Aorta (tissue), 5 donors: ENCODE measurements at regions not wholly inside any gene's neighbourhood (a gene's known extent, or its start where the extent isn't known, plus 50 kb on each side); places are given as distances from the start of the nearest gene placed in this dataset.

Experiments used
- ATAC-seq: fragments of 200-7000 bp; cut with Tn5 transposase; one replicate; pipeline ENCODE4 v1.9.1; 2022; ENCODE audit warnings: moderate library complexity; ENCODE audit not compliant: low FRiP score
- DNase-seq, 2 donors: peaks; one replicate each; pipeline ENCODE4 v3.0.0-alpha.2; 2020
- H3K27ac ChIP-seq, 2 donors: one replicate each; pipeline ENCODE4 v1.5.1; 2013; ENCODE audit warnings: low read length in 2 of 2, mild to moderate bottlenecking in 2 of 2, moderate library complexity in 2 of 2, control low read depth in 1 of 2, inconsistent platforms in 1 of 2, low read depth in 1 of 2
- H3K27me3 ChIP-seq, 2 donors: one replicate each; pipeline ENCODE4 v1.6.1; 2013; ENCODE audit warnings: control low read depth in 1 of 2, low read length in 1 of 2, mild to moderate bottlenecking in 1 of 2, moderate library complexity in 1 of 2; ENCODE audit not compliant: insufficient read depth in 2 of 2, control insufficient read depth in 1 of 2
- H3K36me3 ChIP-seq, 2 donors: one replicate each; pipeline ENCODE4 v1.6.1; 2013; ENCODE audit warnings: control low read depth in 1 of 2, low read length in 1 of 2, mild to moderate bottlenecking in 1 of 2; ENCODE audit not compliant: insufficient read depth in 2 of 2, control insufficient read depth in 1 of 2
- H3K4me1 ChIP-seq, 2 donors: one replicate each; pipeline ENCODE4 v1.6.1; 2013; ENCODE audit warnings: low read length in 2 of 2, control low read depth in 1 of 2, mild to moderate bottlenecking in 1 of 2, moderate library complexity in 1 of 2; ENCODE audit not compliant: insufficient read depth in 2 of 2, control insufficient read depth in 1 of 2
- H3K4me3 ChIP-seq, 2 donors: one replicate each; pipeline ENCODE4 v1.5.1; 2013; ENCODE audit warnings: low read length in 2 of 2, control low read depth in 1 of 2, mild to moderate bottlenecking in 1 of 2
- H3K9me3 ChIP-seq: one replicate; pipeline ENCODE4 v1.6.1; 2013; ENCODE audit warnings: mild to moderate bottlenecking, low read length; ENCODE audit not compliant: control insufficient read depth
- WGBS, 2 donors: extraction: QIAGEN DNeasy Blood & Tissue Kit; methylation state at CpG; one replicate each; pipeline ENCODE4 v1.1.7; 2013; 5-methylcytosine and 5-hydroxymethylcytosine counted together
- intact Hi-C, 2 donors: fragments of 100-400 bp; cut with DNase I; formaldehyde crosslinking; loops; one replicate each; pipeline versions ENCODE4 v1.14.2 to v1.15.0; 2022
- donor health status: healthy with polysubstance abuse.
- donor health status: Bipolar disorder and iron deficiency.
- donor health status: DM: no; HTN: no; CAD: no.
- donor health status: DM: no; HTN: no; CAD: no.
- donor health status: DM: yes; HTN: yes; CAD: no.

GRCh38 chr7:15851201-15851600 is 164.7 kb upstream of the MEOX2 start:
- ATAC-seq (no peak), DNase-seq (no peak)
- Histone ChIP-seq H3K27ac (no peak overlapping the region), H3K4me3 (no peak overlapping the region), H3K9me3 (no peaks in the 10 kb centered on the region), H3K36me3 (no peaks in the 10 kb centered on the region), H3K4me1 (peaks cover 0 to 6% of the 10 kb centered on the region in 2 donors), H3K27me3 (no peaks in the 10 kb centered on the region)
- intact Hi-C loops: no loop called here
- 81 to 96% methylated on average over 6 of the region's 6 CpGs for whole genome bisulfite sequencing, 2 donors

- Histone ChIP-seq H3K4me1 (no peaks in the 10 kb centered on the region), H3K9me3 (no peaks in the 10 kb centered on the region), H3K27ac (no peak overlapping the region), H3K27me3 (no peaks in the 10 kb centered on the region), H3K4me3 (no peak overlapping the region), H3K36me3 (no peaks in the 10 kb centered on the region)
- intact Hi-C loops: no loop called here
- DNase-seq: no peak
- WGBS, 2 donors: 99 to 100% methylated on average over 1 of the region's 1 CpG
- ATAC-seq: no peak
These were observed 162.4 kb upstream of the MEOX2 start for GRCh38 chr7:15848901-15849300.

- H3K36me3 ChIP-seq: no peaks in the 10 kb centered on the region
- intact Hi-C loops: no loop called here
- H3K27ac ChIP-seq: no peak overlapping the region
- no peak overlapping the region for H3K4me3 ChIP-seq
- no peak for ATAC-seq
- no peak for DNase-seq
- no peaks in the 10 kb centered on the region for H3K4me1 ChIP-seq
- H3K27me3 ChIP-seq: no peaks in the 10 kb centered on the region
- no peaks in the 10 kb centered on the region for H3K9me3 ChIP-seq
- whole genome bisulfite sequencing, 2 donors: 82 to 92% methylated on average over 3 of the region's 3 CpGs
These were observed 161.9 kb upstream of the MEOX2 start for GRCh38 chr7:15848362-15848761.

GRCh38 chr7:15845868-15846267 is 159.4 kb upstream of the MEOX2 start:
- ATAC-seq (no peak), DNase-seq (no peak)
- Histone ChIP-seq H3K36me3 (no peaks in the 10 kb centered on the region), H3K4me3 (no peak overlapping the region), H3K9me3 (no peaks in the 10 kb centered on the region), H3K4me1 (no peaks in the 10 kb centered on the region), H3K27me3 (no peaks in the 10 kb centered on the region), H3K27ac (no peak overlapping the region)
- WGBS, 2 donors: 96% methylated on average over 3 of the region's 3 CpGs
- intact Hi-C loops: no loop called here

GRCh38 chr7:15845461-15845860 is 159.0 kb upstream of the MEOX2 start:
- H3K4me3 ChIP-seq: no peak overlapping the region
- no peaks in the 10 kb centered on the region for H3K9me3 ChIP-seq
- no peaks in the 10 kb centered on the region for H3K4me1 ChIP-seq
- H3K36me3 ChIP-seq: no peaks in the 10 kb centered on the region
- intact Hi-C loops: no loop called here
- 97% methylated on average over 2 of the region's 2 CpGs for WGBS, 2 donors
- H3K27me3 ChIP-seq: no peaks in the 10 kb centered on the region
- ATAC-seq: no peak
- no peak for DNase-seq
- H3K27ac ChIP-seq: no peak overlapping the region

- peaks cover 0 to 2% of the 10 kb centered on the region in 2 donors for H3K4me1 ChIP-seq
- WGBS, 2 donors: 1 to 4% methylated on average over 15 of the region's 15 CpGs
- no peaks in the 10 kb centered on the region for H3K9me3 ChIP-seq
- H3K27ac ChIP-seq: peak overlapping the region in 1 of 2 donors; percentile 44
- no peaks in the 10 kb centered on the region for H3K36me3 ChIP-seq
- ATAC-seq (peak; percentile 88), DNase-seq (peak; percentile 67 to 77)
- no peaks in the 10 kb centered on the region for H3K27me3 ChIP-seq
- H3K4me3 ChIP-seq: peak overlapping the region; percentile 41 to 46
- intact Hi-C loops: no loop called here
These were observed 153.1 kb upstream of the MEOX2 start for GRCh38 chr7:15839416-15840100.

GRCh38 chr7:15838265-15838664 is 151.8 kb upstream of the MEOX2 start:
- H3K36me3 ChIP-seq: no peaks in the 10 kb centered on the region
- H3K27ac ChIP-seq: no peak overlapping the region
- peaks cover 0 to 2% of the 10 kb centered on the region in 2 donors for H3K4me1 ChIP-seq
- intact Hi-C loops: no loop called here
- no peaks in the 10 kb centered on the region for H3K27me3 ChIP-seq
- H3K9me3 ChIP-seq: no peaks in the 10 kb centered on the region
- DNase-seq: no peak
- no peak overlapping the region for H3K4me3 ChIP-seq
- ATAC-seq: no peak
- WGBS, 2 donors: 97 to 99% methylated on average over 2 of the region's 2 CpGs

GRCh38 chr7:15837306-15837950 is 150.9 kb upstream of the MEOX2 start:
- H3K27ac ChIP-seq: no peak overlapping the region
- intact Hi-C loops: no loop called here
- H3K27me3 ChIP-seq: no peaks in the 10 kb centered on the region
- no peak overlapping the region for H3K4me3 ChIP-seq
- H3K4me1 ChIP-seq: peaks cover 1 to 2% of the 10 kb centered on the region in 2 donors
- H3K9me3 ChIP-seq: no peaks in the 10 kb centered on the region
- 35 to 44% methylated on average over 5 of the region's 5 CpGs for WGBS, 2 donors
- H3K36me3 ChIP-seq: no peaks in the 10 kb centered on the region
- DNase-seq: no peak
- peak; percentile 34 for ATAC-seq

GRCh38 chr7:15836651-15837050 is 150.2 kb upstream of the MEOX2 start:
- no peak for DNase-seq
- H3K27ac ChIP-seq: no peak overlapping the region
- intact Hi-C loops: no loop called here
- H3K9me3 ChIP-seq: no peaks in the 10 kb centered on the region
- no peak overlapping the region for H3K4me3 ChIP-seq
- ATAC-seq: no peak
- H3K27me3 ChIP-seq: no peaks in the 10 kb centered on the region
- H3K36me3 ChIP-seq: no peaks in the 10 kb centered on the region
- 70 to 78% methylated on average over 2 of the region's 2 CpGs for WGBS, 2 donors
- H3K4me1 ChIP-seq: peaks cover 1 to 2% of the 10 kb centered on the region in 2 donors
